AG08396 (cell line): ENCODE measurements at regions not wholly inside any gene's neighbourhood (a gene's known extent, or its start where the extent isn't known, plus 50 kb on each side); places are given as distances from the start of the nearest gene placed in this dataset.
A peak's percentile ranks its signal among the peaks of the same experiment; 100 is the strongest.
"Not testable (repeated sequence)": the region's sequence is repeated elsewhere in the genome, so short reads cannot be mapped to it uniquely, and the experiment has no call there.

Experiments
- DNase-seq: peaks from one replicate; pipeline ENCODE4 v3.0.0; 2012; ENCODE audit warnings: low spot score, mixed read lengths

DNA sequence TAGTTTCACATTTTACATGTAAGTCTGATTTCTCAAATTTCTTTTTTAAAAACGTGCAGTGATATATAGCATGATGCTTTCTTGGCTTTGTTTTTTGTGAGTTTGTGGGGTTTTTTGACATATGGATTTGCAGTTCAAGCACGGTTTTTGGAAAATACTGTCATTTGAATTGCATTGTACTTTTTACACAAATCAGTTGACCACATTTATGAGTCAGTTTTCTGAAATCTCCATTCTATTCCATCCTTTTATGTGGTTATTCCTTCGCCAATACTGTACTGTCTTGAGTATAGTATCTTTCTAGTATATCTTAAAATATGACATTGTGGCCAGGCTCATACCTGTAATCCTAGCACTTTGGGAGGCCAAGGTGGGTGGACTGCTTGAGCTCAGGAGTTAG lies 890.0 kb upstream of the CITED2 start:
- DNase-seq = no peak

GRCh38 chr6:140258302-140258701 lies 883.9 kb upstream of the CITED2 start:
- DNase-seq = not testable (repeated sequence)

GRCh38 chr6:140256248-140256647 lies 881.8 kb upstream of the CITED2 start:
- DNase-seq = no peak

- no peak for DNase-seq
These were observed 878.6 kb upstream of the CITED2 start for GRCh38 chr6:140253096-140253495.

- DNase-seq = no peak
These were observed 877.7 kb upstream of the CITED2 start for GRCh38 chr6:140252099-140252498.

DNA sequence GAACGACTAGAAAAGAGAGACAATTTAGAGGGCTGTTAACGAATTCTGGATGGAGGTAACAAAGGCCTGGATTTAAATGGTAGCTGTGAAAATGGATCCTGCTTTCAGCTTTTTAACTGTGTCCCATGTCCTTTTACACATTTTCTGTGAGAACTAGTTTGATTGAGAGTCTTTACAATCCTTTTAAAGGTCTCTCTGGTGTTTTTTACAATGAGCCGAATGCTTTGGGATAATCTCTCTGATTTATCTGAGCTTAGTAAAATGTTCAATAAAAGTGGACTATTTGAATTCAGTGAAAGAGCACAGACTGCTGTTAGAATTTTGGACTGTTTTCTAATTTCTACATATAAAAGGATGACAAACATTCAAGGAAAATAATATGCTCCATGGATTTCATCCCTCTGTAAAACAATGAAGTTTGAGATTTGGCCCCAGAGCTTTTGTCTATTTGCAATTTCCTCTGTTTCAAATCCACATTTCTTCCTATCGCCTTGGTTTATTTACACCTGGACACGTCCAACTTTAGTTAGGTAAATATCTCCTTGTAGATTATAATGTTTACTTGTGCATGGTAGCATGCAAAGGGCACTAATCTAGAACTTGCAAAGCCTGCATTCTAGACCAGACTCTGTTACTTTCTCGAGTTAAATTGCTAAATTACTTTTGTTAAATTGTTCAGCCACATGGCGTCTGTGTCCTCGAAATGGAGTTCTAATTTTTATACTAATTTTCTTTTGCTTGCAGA lies 871.0 kb upstream of the CITED2 start:
- DNase-seq = no peak

DNA sequence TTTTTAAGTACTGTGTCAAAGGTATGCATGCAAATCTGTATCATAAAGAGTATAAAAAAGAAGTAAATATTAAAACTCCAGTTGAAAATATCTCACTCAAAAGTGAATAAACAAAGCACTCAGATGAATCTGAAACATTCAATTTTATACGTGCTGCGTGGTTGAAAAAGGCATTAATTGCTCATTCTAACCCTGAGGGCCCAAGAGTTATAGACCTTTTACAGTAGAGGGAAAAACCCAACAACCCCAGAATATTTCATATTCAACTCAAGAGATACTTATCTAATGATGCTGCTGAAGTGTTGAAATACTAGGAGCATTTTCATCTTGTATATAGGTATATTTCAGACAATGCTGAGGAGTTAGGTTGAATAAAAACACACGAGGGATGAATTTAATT lies 862.8 kb upstream of the CITED2 start:
- no peak for DNase-seq

DNA sequence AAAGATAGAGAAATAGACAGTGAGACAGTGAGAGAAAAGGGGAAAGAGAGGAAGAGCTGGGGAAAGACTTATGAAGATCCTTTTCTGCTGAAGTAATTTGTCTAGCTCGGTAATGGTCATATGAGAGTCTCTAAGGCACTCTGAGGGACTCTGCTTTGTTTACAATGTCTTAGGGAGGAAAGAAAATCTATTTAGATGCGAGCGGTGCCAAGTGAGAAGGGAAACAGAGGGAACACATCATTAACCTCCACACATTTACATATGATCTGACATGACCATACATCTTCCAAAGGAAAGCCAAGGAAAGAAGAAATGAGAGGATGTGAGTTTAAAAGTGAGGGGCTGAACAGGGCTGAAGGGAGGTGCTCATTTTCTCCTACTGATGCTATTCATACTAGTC lies 862.3 kb upstream of the CITED2 start:
- DNase-seq = no peak

DNA sequence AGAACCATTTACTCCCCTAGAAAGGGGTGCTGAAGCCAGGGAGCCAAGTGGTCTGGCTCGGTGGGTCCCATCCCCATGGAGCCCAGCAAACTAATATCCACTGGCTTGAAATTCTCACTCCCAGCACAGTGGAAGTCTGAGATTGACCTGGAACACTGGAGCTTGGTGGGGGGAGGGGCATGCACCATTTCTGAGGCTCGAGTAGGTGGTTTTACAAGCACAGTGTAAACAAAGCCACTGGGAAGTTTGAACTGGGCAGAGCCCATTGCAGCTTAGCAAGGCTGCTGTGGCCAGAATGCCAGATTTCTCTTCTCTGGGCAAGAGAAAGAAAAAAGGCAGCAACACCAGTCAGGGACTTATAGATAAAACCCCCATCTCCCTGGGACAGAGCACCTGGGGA lies 855.8 kb upstream of the CITED2 start:
- no peak for DNase-seq

- DNase-seq = no peak
These were observed 854.0 kb upstream of the CITED2 start for GRCh38 chr6:140228491-140228890.

GRCh38 chr6:140226637-140227036 lies 852.2 kb upstream of the CITED2 start:
- no peak for DNase-seq

DNA sequence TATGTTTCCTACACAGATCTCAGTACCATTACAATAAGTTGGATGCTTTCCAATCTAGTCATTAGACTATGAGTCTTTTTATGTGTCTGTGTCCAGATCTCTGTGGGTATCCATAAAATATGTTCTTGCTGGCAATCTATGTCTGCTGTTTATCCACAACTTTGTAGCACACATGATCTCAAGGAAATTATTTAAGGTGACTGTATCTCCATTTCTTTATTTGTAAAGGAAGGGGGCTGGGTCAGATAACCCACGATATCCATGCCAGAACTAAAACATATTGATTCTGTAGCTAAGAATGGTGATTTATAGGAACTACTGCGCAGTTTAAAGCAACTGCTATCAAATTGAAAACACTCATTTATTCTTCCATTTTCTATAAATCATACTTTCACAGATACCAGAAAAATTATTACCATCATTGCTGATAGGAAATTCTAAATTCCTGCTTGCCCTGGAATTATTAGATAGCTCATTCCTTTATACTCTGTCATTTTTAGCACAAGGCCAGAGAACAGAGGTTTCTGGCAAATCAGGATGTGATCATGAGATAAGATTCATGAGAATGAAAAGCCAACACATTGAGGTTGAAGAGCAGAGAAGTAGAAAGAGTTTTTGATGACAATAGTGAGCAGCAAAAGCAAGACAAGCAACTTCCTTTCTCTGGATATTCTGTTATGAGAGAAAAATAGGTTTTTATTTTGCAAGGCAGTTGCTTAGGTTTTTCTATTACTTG lies 851.4 kb upstream of the CITED2 start:
- DNase-seq = no peak

GRCh38 chr6:140217283-140217682 lies 842.8 kb upstream of the CITED2 start:
- DNase-seq = no peak

GRCh38 chr6:140209775-140210174 lies 835.3 kb upstream of the CITED2 start:
- DNase-seq = no peak

DNA sequence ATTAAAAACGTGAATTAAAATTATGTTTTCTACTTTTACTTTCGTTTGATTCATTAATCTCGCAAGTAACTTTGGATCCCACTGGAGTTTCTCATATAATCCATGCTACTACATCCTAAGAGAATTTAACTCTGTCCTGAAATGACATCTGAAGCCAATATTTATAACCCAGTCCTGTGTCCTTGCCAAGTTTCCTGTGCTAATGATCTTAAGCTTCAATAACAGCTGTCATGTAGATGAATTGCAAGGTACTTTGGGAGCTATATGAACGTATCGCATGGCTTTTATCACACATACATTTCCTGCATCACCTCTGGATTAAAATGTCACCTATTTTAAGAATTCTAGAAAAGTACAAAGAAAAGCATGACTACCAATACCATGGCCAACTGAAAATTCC lies 833.8 kb upstream of the CITED2 start:
- DNase-seq = no peak

DNA sequence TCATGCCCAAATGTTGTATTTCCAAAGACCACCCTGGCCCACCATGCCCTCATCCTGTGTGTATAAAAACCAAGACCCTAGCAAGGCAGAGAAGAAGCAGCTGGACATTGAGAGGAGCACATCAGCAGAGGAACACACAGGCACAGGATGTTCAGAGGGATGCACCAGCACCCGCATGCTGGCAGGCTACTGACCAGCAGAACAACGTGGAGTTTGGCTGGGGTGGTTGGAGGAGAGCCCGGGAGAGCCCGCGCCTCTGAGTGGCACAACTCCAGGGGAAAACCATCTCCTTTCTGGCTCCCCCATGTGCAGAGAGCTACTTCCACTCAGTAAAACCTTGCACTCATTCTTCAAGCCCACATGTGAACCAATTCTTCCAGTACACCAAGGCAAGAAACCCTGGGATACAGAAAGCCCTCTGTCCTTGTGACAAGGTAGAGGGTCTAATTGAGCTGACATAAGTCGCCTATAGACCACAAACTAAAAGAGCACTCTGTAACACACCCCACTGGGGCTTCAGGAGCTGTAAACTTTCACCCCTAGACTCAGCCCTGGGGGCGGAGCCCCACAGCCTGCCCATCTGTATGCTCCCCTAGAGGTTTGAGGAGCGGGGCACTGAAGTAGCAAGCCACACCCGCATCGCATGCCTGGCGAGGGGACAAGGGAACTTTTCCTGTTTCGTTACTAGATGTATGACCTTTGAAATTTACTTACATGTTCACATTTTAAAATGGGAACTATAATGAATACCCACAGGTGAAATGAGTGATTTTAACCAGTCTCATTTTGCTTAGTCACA lies 831.5 kb upstream of the CITED2 start:
- DNase-seq = no peak

DNA sequence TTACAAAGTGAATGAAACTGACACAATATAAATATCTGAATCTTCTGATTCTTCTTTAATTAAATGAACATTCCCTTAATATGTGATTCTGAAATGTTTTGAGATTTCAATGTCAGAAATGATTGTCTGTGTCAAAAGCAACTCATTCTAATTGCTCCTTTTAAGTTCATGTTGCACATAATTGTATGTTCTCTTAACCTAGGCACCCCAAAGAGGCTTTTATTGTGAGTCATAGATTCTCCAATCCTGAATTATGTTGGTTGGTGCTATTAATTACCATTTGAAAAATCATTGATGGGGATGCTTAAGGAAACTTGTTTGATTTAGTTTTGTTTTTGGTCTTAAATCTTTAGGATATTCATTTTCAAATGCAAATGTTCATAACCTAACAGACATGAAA lies 829.7 kb upstream of the CITED2 start:
- DNase-seq = no peak

GRCh38 chr6:140203661-140204147 lies 829.3 kb upstream of the CITED2 start:
- DNase-seq = peak; percentile 13

GRCh38 chr6:140202964-140203515 lies 828.6 kb upstream of the CITED2 start:
- no peak for DNase-seq

DNA sequence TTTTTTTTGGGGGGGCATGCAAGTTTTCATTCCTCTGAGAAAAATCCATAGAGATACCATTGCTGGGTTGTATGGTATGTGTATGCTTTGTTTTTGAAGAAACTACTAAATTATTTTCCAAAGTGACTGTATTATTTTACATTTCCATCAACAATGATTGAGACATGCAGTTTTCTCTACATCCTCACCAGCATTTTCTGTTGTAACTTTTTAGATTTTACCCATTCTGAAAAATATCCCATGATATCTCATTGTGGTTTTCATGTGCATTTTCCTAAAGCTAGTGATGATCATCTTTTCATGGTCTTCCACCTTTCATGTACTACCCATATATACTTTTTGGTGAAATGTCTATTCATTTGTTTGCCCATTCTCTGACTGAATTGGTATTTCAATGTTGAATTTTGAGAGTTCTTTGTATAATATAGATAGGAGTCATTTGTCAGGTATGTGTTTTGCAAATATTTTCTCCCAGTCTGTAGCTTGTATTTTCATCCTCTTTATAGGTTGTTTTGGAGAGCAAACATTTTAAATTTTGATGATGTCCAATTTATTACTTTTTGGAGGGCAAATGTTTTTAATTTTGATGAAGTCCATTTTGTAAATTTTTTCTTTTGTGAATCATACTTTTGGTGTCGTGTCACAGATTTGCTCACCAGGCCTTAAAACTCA lies 827.5 kb upstream of the CITED2 start:
- DNase-seq = no peak

DNA sequence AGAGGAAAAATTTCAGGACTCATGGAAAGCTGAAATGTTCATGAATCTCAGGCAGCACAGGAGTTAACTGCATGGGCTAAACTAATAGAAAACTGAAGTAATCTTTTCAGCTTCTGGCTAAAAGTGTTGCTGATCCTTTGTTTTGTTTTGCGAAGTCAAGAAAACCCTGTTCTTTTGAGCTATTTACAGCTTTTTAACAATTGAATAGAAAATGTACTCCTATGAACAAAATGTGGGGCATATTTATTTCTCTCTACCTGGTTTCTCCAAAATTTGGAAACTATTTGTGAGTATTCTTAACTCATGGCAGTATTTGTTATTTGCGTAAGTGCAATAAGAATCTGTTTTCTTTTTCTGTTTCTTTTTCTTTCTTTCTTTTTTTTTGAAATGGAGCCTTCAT lies 818.8 kb upstream of the CITED2 start:
- no peak for DNase-seq

DNA sequence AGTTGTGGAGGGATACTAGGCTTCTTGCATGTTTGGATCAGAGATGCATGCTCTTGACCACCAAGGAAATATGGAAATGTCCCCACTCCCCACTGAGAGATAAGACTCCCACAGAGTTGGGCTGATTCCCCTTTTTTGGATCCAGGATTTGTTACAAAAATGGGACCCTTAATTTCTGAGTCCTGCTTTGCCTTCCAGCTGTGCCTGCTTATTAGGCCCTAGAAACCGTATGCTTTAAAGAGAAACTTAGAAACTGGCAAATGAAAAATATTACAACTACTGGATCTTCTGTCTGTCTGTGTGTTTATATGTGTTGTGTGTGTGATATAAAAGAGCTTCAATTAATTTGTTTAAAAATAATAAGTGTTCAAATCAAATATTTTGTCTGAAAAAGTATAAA lies 817.6 kb upstream of the CITED2 start:
- DNase-seq = no peak
